A549 (cell line): ENCODE measurements at regions not wholly inside any gene's neighbourhood (a gene's known extent, or its start where the extent isn't known, plus 50 kb on each side); places are given as distances from the start of the nearest gene placed in this dataset.

Source experiments
- CEBPB ChIP-seq, 2 experiments: fragments of >200 bp in 1 of 2; sonication (Bioruptor Twin) in 1 of 2; formaldehyde crosslinking in 1 of 2; IDR thresholded peaks; 2 replicates each; pipeline ENCODE4 v1.6.1; 2012 to 2016
- MAFK ChIP-seq: fragments of 450-650 bp; IDR thresholded peaks from 2 replicates; pipeline ENCODE4 v1.6.1; 2014; ENCODE audit not compliant: partially characterized antibody
- RCOR1 ChIP-seq: fragments of 150-350 bp; IDR thresholded peaks from 2 replicates; pipeline ENCODE4 v1.6.1; 2014; ENCODE audit warnings: antibody characterized with exemption, low read length, low read depth
- TF ChIP-seq, protein P1 (sequence below): IDR thresholded peaks from 2 replicates; pipeline ENCODE4 v1.6.1; 2012; ENCODE audit warnings: low read depth, borderline replicate concordance

DNA sequence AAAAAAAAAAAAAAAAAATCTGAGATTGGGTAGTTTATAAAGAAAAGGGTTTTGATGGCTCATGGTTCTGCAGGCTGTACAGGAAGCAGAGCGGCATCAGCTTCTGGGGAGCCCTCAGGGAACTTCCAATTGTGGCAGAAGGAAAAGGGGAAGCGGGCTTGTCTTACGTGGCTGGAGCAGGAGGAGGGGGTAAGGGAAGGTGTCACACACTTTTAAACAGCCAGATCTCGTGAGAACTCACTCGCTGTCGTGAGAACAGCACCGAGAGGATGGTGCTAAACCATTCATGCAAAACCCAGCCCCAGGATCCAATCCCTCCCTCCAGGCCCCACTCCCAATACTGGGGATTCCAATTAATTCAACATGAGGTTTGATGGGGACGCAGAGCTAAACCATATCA, 806.2 kb downstream of the TBC1D22A start:
- TF ChIP-seq RCOR1 (no peak), CEBPB (IDR thresholded peaks at IDR 0.05) (no peak), MAFK (no peak)
- TF ChIP-seq, protein P1, sequence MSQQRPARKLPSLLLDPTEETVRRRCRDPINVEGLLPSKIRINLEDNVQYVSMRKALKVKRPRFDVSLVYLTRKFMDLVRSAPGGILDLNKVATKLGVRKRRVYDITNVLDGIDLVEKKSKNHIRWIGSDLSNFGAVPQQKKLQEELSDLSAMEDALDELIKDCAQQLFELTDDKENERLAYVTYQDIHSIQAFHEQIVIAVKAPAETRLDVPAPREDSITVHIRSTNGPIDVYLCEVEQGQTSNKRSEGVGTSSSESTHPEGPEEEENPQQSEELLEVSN: no peak
